HUDEP-2 (cell line): ENCODE measurements at regions not wholly inside any gene's neighbourhood (a gene's known extent, or its start where the extent isn't known, plus 50 kb on each side); places are given as distances from the start of the nearest gene placed in this dataset.

ENCODE experiments used
- DNase-seq, 76 experiments: peaks; one replicate each; lab custom pipeline; 2025; ENCODE audit not compliant: unreplicated experiment in 76 of 76; lab: John Stamatoyannopoulos, UW

DNA sequence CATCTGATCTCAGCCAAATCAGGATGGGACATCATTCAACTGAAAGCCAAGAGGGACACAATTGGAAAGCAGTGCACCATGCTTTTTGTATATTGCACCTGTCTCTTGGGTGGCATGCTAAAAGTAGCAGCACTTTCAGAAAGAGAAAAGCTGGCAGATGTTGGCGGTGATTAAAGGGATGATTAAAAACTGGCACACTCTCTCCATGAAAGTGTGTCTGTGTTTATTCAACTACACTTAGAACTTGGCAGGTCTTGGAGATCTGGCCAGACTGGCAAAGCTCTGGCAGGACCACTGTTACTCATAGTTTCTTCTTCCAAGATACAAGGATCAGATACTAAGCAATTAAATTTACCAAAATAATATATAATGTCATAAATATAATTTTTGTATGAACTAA is 112.9 kb upstream of the ELAVL2 start:
- DNase-seq: no peak

DNA sequence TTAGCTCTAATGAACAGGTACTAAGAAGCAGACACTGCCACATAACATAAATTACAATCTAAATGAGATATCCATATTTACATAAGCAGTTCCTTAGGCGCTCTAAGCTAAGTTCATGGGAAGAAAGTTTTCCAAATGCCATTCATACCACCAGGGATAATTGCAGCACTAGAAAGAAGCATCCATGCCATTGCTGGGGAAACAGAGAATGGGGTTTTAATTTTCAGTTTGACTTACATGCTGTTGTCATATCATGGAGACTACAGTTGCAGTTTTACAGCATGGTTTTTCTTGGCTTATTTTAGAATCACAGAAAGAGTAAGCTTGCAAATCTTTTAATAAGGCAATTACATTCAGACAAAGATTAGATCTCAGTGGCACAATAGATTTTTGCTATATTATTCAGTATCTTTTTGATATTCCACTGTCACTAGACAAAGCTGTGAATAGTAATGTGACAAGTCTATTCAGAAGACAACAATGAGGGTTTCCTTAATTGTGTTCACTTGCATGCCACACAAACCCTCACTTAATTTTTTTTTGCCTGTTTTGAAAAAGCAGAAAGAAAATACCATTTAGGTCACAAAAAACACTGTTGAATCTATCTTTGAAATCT is 108.4 kb upstream of the ELAVL2 start:
- no peak for DNase-seq

DNA sequence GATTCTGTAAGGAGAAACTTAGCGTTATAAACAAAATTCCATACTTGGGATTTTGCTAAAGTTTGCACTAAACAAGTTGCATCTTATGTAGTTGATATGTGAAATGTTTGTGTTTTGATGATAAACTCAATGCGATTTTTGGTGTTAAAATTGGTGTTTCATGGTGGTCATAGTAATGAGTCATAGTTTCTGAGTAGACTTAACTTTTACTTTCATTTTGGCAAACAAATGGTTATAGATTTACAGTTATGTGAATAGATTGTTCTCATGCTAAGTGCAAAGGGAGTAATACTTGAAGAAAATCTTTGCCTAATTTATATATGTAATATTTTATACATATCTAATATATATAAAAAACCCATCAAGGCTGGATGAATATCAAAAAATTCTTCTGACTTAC is 107.3 kb upstream of the ELAVL2 start:
- DNase-seq: no peak

DNA sequence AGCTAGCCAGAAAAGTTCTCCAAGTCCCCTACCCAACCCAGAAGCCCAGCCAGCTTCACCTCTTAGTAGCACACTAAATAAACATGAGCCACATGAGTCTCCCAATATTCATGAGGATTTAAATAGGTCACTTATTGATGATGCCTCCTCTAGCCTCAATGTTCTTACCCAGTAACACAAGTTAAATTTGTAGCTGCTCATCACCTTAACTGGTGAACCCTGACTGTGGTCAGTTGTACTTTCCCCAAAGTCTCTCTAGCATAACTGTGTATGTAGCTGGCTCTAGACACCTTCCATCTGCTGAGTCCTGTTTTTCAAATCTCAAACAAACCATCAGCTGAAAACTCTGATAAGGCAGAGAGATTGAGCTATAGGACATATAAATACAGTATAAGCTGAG is 100.3 kb upstream of the ELAVL2 start:
- DNase-seq: no peak

DNA sequence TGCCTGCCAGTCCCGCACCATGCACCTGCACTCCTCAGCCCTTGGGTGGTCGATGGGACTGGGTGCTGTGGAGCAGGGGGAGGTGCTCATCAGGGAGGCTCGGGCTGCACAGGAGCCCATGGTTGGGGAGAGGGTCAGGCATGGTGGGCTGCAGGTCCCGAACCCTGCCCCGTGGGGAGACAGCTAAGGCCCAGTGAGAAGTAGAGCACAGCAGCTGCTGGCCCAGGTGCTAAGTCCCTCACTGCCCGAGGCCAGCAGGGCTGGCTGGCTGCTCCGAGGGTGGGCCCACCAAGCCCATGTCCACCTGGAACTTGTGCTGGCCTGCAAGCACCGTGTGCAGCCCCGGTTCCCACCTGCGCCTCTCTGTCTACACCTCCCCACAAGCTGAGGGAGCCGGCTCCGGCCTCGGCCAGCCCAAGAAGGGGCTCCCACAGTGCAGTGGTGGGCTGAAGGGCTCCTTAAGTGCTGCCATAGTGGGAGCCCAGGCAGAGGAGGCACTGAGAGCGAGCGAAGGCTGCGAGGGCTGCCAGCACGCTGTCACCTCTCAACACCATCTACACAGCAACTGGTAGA is 88.5 kb upstream of the ELAVL2 start:
- no peak for DNase-seq

DNA sequence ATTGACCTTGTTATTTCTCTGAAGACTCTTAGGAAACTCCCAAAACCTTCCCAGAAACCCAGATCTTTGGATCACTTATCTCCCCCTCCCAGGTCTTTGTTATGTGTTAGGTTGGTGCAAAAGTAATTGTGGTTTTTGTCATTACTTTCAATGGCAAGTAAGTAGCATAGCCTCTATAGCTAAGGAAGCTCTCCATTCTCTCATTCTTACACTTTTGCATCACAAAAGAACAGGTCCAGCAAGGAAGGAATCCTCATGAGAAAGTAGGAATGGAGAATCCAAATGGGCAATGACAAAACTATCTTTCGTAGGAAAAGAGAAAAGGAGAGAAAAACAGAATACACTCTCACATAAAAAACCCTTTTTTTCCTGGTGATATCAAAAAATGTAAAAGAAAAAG is 81.3 kb upstream of the ELAVL2 start:
- no peak for DNase-seq

DNA sequence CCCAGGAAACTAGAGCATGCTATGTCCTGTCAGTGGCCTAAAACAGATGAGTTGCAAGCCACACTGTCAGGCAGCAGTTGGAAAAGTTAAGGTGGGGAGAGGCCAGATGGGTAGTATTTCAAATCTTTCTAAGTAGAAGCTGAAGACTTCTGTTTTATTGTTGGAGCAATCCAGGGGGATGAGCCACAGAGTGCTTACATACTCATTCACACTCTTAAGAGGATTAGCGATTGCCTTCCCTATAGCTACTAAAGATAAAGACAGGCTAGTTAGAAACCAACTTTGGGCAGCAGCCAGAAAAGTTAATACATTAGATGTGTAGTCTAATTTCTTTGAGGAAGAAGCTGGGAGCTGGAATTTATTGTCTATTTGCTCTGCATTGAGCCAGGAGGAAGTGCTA is 61.7 kb upstream of the ELAVL2 start:
- no peak for DNase-seq
